ENCODE measurements at regions not wholly inside any gene's neighbourhood (a gene's known extent, or its start where the extent isn't known, plus 50 kb on each side); places are given as distances from the start of the nearest gene placed in this dataset.
"Not testable (repeated sequence)": the region's sequence is repeated elsewhere in the genome, so short reads cannot be mapped to it uniquely, and the experiment has no call there.

DNA sequence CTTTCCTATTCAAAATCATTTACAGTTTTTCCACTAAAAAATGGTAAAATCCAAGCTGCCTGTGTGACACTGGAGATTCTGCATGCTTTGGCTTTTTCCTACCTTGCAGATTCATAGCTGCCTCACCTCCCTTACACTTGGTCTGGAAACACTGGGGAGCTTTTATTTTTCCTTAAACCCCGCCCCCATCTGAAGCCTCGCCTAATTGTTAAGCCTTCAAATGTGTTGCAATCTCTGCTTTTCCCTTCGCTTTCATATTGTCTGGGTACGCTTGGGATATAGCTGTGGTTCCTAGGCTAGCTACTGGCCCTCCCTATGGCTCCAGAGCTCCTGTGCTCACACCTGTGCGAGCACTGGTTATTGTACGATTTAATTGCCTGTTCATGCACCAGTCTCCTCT is 942.4 kb upstream of the GYPC start:
- no peak for DNase-seq (ENCODE audit: low spot score)

DNA sequence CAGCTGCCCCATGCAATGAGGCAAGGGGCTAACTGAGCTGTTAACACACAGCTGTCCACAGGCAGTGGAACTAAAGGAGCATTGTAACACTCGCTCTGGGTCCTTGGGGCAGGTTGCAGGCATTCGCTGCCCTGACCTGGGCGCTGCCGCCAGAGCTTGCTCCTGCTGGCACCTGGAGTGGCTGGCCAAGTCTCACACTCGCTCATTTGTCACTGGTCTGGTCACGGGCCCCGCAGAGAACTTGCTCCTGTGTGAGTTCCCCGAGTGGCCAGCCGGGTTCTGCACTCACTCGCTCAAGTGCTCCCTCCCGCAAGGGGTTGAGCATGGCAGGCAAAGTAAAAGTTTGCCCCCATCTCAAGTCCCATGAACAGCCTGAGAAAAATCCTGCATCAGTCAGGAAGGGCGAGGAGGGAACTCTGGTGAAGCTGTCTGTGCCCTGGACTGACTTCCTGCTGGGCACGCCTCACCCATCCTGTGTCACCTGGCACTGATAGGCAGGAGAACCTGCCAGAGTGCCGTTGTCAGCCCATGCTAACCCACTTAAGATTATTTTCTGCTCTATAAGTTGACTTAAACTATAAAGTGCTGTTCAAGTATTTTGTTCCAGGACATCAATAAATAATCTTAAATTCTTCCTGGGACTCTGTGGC is 934.8 kb upstream of the GYPC start:
- no peak for DNase-seq (ENCODE audit: low spot score)

DNA sequence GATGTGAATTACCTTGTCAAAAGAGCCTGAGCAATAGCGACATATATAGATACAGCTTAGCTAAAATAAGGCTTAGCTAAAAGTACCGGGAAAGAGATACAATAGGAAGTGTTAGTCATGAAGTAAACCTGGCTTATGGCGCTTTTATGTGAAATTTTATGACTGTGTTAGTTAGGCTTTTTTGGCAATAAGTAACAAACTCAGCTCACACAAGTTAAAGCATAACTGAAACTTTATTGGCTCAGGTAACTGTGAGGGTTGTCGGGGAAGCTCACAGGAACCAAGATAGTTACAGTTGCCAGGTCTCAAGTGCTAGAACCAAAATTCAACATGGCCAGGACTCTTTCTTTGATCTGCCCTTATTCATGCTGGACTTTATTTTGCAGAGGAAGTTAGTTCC is 925.0 kb upstream of the GYPC start:
- no peak for DNase-seq (ENCODE audit: low spot score)

DNA sequence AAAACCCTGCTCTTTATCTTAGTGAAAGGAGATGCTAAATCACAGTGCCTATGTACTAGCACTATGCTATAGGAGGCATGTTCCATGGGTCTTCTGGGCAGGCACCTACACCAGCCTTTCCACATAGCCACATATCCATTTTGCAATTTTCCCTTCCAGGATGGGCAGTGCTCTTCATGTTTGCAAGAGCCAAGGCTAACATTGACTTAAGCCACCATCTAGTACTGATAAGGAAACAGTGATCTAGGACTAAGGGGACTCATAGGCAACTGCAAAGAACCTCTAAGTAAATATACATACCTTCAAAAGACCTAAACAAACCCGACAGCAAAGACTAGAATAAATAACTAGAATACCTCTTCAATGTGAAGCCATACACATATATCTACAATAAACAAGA is 919.7 kb upstream of the GYPC start:
- DNase-seq (ENCODE audit: low spot score): no peak

DNA sequence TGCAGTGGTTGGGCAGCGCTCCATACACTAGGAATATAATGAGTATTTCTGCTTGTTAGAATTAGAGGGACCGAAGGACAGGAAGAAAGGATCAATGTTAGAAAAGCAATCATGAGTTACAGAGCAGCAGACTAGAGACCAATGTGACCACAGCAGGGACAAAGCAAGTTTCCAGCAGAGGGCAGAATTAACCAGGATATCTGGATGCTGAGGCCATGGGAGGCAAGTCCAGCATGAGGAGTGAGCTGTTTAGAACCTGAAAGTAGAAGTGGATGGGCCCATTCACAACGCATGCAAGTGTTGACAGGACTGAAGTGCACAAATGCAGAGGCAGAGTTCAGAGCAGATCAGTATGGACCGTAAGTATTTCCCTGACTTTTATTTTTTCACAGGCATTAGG is 910.4 kb upstream of the GYPC start:
- no peak for DNase-seq (ENCODE audit: low spot score)

DNA sequence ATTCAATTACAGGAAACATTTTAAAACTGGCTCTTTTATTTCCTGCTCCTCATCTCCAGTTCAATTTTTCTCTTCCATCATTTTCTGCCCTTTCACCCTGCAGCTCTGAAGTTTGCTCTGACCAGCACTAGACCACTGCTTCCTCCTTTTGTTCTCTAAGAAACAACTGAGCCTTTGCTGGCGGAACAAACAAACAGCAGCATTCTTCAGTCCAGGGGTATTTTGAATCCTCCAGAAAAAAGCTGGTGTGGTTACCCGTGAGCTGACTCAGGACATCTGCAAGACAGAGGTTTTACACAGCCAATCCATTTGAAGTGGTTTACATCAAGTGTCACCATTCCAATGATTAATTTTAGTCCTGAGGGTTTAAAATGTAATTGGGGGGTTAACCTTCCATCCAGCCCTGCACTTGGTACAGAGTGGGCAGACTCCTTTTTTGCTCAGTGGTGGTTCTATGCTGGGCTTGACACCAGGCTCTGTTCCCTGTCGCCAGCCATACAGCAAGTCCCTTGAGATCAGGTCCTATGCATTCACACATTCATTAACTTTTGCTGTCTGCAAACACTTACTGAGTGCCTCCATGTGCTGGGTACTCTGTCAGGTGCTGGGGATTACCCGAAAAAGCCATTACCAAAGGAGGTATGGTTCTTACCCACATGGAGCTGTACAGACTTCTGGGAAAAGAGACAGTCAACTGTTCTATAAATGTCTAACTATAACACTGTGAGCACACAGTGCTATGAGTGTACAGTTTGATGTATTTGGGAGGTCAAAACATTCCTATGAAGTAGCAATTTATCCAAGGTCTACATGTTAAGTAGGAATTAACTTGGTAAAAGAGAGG is 909.4 kb upstream of the GYPC start:
- no peak for DNase-seq (ENCODE audit: low spot score)

DNA sequence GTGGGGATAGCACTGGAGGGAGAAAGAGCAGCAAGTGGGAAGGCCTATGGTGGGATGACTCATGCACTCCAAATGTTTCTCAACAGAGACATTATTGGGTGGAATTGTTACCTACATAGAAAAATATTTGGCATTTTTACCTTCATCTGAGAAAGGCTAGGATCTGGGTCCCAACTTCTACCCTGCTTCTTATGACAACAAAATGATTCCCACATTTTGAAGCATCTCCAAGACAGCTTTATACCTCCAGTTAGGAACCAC is 908.9 kb upstream of the GYPC start:
- no peak for DNase-seq (ENCODE audit: low spot score)

DNA sequence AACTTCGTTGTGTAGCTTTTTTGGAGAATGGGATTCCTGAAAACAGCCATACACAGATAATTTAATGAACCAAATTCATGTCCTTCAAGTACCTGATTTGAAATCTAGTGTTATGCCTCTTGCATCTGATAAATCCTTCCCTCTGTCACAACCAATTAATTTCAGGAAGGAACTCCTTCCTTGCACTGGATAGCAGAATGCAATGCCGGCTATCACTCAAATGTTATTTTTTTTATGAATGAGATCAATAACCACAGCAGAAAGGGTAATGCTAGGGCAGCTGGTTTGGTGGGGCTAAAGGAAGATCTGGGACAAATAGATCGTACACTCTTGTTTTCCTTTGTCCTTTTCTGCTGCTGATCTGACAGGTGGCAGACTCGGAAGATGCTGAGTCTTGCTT is 899.5 kb upstream of the GYPC start:
- DNase-seq (ENCODE audit: low spot score): no peak

DNA sequence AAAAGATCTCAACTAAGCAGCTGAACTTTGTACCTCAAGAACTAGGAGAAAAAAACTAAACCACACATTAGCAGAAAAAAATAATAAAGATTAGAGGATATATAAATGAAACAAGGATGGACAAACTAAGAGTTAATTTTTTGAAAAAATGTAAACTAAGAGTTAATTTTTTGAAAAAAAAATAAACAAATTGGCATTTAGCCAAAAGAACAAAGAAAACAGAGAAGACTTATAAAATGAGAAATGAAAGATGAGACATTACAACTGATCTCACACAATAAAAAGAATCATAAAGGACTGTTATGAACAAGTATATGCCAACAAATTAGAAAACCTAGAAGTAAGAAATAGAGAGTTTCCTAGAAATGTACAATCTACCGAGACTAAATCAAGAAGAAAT is 859.2 kb upstream of the GYPC start:
- no peak for DNase-seq (ENCODE audit: low spot score)

DNA sequence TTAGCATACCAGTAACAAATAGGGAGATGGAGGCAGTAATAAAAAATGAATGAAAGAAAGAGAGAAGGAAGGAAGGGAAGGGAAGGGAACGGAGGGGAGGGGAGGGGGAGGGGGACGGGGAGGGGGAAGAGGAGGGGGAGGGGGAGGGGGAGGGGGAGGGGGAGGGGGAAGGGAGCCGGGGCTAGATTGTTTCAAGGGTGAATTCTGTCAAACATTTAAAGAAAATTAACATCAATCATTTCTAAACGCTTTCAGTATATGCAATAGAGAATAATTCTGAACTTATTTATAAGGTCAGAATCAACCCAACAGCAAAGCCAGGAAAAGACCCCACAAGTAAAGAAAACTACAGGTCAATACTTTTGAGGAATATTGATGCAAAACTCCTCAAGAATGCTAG is 858.8 kb upstream of the GYPC start:
- DNase-seq (ENCODE audit: low spot score): no peak

DNA sequence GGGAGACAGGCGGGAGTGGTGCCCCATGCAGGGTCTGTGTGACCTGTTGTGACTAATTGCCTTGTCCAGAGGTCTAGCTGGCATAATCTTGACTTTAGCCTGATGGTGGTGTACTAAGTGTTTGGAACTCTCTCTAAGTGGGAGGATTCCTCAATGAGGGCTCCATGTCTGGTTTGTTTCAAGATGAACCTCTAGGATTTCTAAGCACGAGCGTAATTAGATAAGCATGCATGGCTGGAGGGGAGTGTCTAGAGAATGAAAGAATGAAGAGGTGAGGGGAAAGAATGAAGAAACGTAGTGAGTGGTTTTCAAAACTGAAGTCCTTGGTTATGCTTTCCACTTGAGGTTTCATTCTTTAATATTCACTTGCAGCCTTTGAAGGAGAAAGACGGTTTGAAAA is 833.2 kb upstream of the GYPC start:
- DNase-seq (ENCODE audit: low spot score): no peak

DNA sequence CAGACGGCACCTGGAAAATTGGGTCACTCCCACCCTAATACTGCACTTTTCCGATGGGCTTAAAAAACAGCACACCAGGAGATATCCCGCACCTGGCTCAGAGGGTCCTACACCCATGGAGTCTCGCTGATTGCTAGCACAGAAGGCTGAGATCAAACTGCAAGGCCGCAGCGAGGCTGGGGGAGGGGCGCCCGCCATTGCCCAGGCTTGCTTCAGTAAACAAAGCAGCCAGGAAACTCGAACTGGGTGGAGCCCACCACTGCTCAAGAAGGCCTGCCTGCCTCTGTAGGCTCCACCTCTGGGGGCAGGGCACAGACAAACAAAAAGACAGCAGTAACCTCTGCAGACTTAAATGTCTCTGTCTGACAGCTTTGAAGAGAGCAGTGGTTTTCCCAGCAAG is 830.2 kb upstream of the GYPC start:
- not testable (repeated sequence) for DNase-seq (ENCODE audit: low spot score)

DNA sequence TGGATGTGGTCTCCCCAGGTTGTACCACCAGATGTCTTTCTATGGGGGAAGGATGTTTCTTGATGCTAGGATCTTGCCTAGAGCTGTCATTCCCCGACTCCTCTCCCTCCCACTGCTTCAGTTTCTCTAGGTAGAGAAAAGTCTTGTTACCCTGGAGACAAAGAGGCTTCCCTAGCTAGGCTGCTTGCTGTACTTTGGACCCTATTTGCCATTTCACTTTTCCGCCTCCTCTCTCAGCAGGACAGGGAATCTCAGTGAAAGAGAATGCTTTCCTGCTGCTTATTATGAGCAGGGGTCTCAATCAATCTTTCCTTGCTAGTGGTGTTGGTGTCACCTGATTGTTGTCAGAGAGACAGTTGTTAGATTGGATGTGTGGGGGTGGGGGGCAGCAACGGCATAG is 818.8 kb upstream of the GYPC start:
- DNase-seq (ENCODE audit: low spot score): no peak

DNA sequence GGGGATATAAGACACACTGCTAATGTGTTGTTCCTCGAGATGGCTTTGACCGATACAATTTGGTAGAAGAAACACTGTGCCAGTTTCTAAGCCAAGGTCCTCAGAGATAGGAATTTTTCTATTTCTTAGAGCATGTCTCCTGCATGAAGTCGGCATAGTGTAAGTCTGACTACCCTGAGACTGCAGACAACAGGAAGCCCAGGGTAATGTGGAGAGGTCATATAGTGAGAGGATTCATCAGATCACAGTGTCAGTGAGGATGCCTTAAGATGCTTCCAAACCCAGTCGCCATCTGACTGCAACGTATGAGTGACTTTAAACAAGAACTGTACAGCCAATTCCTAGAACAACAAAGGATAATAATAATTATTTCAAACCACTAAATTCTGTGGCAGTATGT is 818.3 kb upstream of the GYPC start:
- no peak for DNase-seq (ENCODE audit: low spot score)

DNA sequence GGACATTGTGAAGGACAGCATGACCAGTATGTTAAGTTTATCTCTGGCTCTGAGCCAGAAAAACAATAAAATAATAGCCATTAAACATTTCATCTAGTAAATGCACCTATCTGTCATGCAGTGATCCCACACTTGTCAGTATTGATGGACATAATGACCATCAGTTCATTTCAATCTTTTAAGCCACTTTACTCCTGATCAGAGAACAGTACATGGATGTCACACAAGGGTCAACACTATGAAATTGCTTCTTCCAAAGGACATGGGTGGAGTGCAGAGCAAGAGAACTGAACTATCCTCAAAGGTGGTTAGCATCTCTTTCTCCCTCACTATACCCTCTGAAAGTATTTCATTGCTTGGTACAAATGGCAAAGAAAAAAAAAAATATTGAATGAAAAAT is 816.0 kb upstream of the GYPC start:
- DNase-seq (ENCODE audit: low spot score): no peak

DNA sequence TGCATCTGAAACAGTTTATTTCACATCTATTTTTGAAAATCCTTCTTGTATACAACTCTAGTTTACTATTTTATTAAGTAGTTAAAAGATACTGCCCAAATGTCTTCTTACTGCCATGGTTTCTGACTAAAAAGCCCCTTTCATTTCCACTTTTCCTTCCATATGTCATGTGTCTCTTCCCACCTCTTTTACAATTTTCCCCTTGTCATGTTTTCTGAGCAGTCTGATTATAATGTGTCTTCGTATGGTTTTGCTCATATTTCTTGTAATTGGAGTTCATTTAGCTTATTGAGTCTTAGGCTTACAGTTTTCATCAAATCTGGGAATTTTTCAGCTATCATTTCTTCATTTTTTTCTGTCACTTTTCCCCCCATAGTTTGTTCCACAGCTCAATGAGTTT is 813.9 kb upstream of the GYPC start:
- no peak for DNase-seq (ENCODE audit: low spot score)

DNA sequence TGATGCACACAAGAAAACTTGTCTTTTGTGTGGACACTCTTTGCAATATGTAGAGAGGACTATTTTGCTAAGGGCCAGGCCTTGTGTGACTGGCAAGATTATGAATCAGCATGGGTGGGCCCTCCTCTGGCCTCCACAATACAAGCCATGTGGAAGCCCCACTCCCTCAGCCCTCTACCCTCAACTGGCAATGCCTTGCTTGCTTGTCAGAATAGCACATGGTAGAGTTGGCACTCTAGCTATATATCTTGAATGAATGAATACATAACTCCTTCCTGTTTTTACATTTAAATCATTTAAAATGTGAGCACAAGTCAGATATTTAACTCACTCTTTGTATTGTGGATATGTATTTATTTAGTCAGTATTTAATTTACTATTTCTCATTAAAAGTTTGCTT is 805.4 kb upstream of the GYPC start:
- DNase-seq (ENCODE audit: low spot score): no peak

DNA sequence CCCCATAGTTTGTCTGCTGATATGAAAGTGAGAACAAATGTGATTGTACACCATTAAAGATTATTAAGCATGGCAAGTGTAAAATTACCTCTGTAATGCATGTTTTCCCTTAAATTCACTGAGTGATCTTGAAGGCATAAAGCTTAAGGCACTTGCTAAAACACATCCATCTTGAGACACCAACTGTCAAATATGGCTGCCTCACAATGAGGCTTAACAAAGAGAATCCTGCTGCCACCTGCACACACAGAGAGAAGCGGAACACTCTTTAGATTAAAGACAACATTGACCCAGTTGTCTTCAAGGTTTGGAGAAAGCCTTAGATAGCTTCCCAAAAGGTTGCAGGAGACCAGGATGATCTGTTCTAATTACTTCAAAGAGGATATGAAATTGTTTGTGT is 803.6 kb upstream of the GYPC start:
- DNase-seq (ENCODE audit: low spot score): no peak

DNA sequence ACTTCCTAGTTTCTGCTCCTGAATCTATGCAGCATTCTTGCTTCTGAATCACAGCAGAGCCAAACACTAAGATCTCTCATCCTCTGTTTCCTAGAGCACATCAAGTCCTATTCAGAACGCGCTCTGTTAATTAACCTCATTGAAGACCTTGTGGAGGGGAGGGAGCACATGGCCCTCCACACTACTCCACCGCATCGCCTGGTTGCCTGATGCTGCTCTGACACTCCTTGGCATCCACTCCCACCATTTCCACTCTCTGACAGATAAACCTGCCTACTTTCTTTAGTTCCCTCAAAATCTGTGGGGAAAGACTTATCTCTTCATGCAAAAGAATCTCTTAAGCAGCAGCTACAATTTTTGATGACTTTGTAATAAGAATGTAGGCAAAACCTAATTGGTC is 802.3 kb upstream of the GYPC start:
- DNase-seq (ENCODE audit: low spot score): no peak

DNA sequence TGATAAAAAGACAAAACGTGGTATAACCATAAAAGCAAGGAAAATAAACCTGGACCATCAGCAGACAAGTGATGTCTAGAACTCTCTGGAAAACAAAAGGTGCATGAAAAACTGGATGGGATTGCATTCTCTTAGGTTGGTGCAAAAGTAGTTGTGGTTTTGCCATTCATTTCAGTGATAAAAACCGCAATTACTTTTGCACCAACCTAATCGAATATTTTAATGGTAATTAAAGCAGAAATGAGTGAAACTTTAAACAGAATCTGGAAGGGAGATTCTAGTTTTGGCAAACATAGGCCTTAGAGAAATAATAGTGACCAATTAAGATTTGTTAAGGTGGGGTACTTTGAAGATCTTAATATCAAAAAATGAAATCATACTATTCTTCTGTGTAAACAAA is 800.8 kb upstream of the GYPC start:
- DNase-seq (ENCODE audit: low spot score): no peak

DNA sequence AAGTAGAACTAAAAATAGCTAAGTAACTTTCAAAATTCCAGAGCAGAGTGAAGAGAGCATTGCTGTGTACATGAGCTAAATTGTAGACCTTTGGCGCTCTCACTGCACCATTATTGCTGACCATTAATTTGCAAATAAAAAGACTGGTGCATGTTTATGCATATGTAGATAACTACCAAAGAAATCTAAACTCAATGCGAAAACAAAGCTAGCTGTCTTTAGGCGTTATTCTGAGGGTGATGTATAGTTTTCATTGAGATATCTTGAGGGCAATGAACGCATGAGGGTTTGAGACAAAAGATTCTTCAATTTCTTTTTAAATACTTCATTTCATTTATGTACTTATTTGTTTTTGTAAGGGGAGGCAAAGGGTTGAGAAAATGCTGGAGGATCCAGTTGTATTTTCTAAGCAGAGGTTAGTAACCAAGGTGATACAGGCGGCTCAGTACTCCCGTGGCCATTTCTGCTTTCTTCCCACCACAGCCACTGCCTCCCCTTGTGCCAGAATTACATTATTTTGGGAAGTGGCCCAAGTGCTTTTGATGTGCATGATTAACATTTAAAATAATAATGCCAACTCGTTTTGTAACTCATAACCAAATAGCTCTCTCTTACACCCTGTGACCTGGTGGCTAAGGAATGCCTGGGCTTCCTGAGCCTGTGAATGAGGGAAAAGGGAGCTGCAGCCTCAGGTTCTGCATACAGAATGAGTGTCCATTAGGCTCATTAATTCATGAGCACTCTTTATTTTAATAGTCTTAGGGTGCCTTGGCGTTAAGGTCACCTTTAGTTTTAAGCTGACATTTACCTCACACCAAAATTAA is 797.8 kb upstream of the GYPC start:
- no peak for DNase-seq (ENCODE audit: low spot score)

DNA sequence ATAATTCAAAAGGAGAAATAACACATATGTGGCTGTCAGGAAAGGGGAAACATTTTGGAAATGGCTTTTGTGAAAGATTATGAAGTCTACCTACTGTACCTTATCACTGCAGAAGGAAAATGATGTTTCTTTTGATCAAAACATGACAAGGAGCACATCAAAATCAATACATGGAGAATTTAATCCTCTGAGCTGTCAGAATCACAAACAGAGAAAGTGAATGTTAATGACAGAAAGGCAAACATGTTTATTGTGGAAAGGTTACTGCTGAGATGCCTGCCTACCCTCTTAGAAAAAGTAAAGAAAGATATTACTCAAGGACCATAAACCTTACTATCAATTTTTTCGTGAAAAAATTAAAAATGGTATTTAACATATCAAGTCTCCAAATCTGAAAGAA is 794.5 kb upstream of the GYPC start:
- no peak for DNase-seq (ENCODE audit: low spot score)

DNA sequence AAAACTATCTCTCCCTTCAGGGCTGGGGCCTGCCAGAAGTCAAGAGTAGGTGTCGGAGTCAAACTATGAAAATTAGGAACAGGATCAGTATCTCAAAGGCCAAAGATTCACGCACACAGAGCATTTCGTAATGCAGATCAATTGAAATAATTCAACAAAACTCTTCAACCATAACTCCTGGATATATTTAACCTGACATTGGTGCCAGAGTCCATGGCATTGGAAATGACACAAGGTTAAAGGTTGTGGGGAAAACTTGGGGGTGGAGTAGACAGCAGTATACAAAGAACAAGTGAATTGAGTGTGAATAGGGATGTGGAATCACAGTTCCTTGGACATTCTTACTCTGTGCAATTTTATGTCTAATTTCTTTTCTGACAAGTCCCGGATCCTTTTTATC is 788.0 kb upstream of the GYPC start:
- no peak for DNase-seq (ENCODE audit: low spot score)
